ENCODE measurements at regions not wholly inside any gene's neighbourhood (a gene's known extent, or its start where the extent isn't known, plus 50 kb on each side); places are given as distances from the start of the nearest gene placed in this dataset.

- Histone ChIP-seq H3K9me3 (no peaks in the 10 kb centered on the region), H3K27me3 (no peaks in the 10 kb centered on the region), H3K4me3 (no peak overlapping the region), H3K4me1 (no peaks in the 10 kb centered on the region), H3K36me3 (no peaks in the 10 kb centered on the region), H3K27ac (no peak overlapping the region)
- no peak for TF ChIP-seq CTCF (IDR thresholded peaks at IDR 0.05)
- no peak for TF ChIP-seq POLR2AphosphoS5 (IDR thresholded peaks at IDR 0.05)
- no peak for TF ChIP-seq POLR2A (IDR thresholded peaks at IDR 0.05)
- no peak for TF ChIP-seq EP300 (IDR thresholded peaks at IDR 0.05)
- DNase-seq (no peak), ATAC-seq (ENCODE audit: low FRiP score in 2 of 2) (no peak)
- WGBS, 2 donors = 91% methylated on average over 1 of the region's 1 CpG
Measured at GRCh38 chr5:82800826-82801225, 276.4 kb downstream of the TMEM167A start.

GRCh38 chr5:82799361-82800077 is 277.7 kb downstream of the TMEM167A start:
- TF ChIP-seq POLR2AphosphoS5 (IDR thresholded peaks at IDR 0.05) (no peak), POLR2A (IDR thresholded peaks at IDR 0.05) (no peak), CTCF (IDR thresholded peaks at IDR 0.05) (no peak), EP300 (IDR thresholded peaks at IDR 0.05) (no peak)
- 78 to 82% methylated on average over 5 of the region's 5 CpGs for WGBS, 2 donors
- no peaks in the 10 kb centered on the region for H3K9me3 ChIP-seq
- no peak for DNase-seq
- no peak overlapping the region for H3K27ac ChIP-seq
- H3K4me1 ChIP-seq = no peaks in the 10 kb centered on the region
- H3K27me3 ChIP-seq = no peaks in the 10 kb centered on the region
- no peak overlapping the region for H3K4me3 ChIP-seq
- H3K36me3 ChIP-seq = no peaks in the 10 kb centered on the region
- ATAC-seq (ENCODE audit: low FRiP score in 2 of 2) = no peak

GRCh38 chr5:82798676-82799075 is 278.5 kb downstream of the TMEM167A start:
- WGBS, 2 donors = 42 to 45% methylated on average over 2 of the region's 2 CpGs
- Histone ChIP-seq H3K9me3 (no peaks in the 10 kb centered on the region), H3K36me3 (no peaks in the 10 kb centered on the region), H3K4me3 (no peak overlapping the region), H3K27me3 (no peaks in the 10 kb centered on the region), H3K27ac (no peak overlapping the region), H3K4me1 (no peaks in the 10 kb centered on the region)
- no peak for ATAC-seq (ENCODE audit: low FRiP score in 2 of 2)
- TF ChIP-seq POLR2A (IDR thresholded peaks at IDR 0.05) (no peak), EP300 (IDR thresholded peaks at IDR 0.05) (no peak), CTCF (IDR thresholded peaks at IDR 0.05) (no peak), POLR2AphosphoS5 (IDR thresholded peaks at IDR 0.05) (no peak)
- no peak for DNase-seq

GRCh38 chr5:82796643-82797416 is 280.4 kb downstream of the TMEM167A start:
- no peak for TF ChIP-seq POLR2AphosphoS5 (IDR thresholded peaks at IDR 0.05)
- TF ChIP-seq CTCF (IDR thresholded peaks at IDR 0.05) = no peak
- no peak for TF ChIP-seq POLR2A (IDR thresholded peaks at IDR 0.05)
- no peak for TF ChIP-seq EP300 (IDR thresholded peaks at IDR 0.05)

More at GRCh38 chr5:82796643-82797416, 280.4 kb downstream of the TMEM167A start:
- no peaks in the 10 kb centered on the region for H3K9me3 ChIP-seq
- H3K4me1 ChIP-seq = no peaks in the 10 kb centered on the region
- no peak for DNase-seq
- no peak for ATAC-seq (ENCODE audit: low FRiP score in 2 of 2)
- WGBS, 2 donors = 62 to 66% methylated on average over 5 of the region's 5 CpGs
- H3K36me3 ChIP-seq = no peaks in the 10 kb centered on the region
- no peaks in the 10 kb centered on the region for H3K27me3 ChIP-seq
- H3K4me3 ChIP-seq = no peak overlapping the region
- no peak overlapping the region for H3K27ac ChIP-seq

Measured in upper lobe of left lung (tissue), 6 donors.